Esophagus squamous epithelium (tissue), 4 donors: ENCODE measurements at regions not wholly inside any gene's neighbourhood (a gene's known extent, or its start where the extent isn't known, plus 50 kb on each side); places are given as distances from the start of the nearest gene placed in this dataset.

ENCODE experiments used
- CTCF ChIP-seq, 6 experiments: fragments of 450-650 bp in 4 of 6; fragments of 200-600 bp in 2 of 6; sonication (generic) in 2 of 6; IDR thresholded peaks; one replicate each; pipeline ENCODE4 v1.5.1; 2016 to 2019; ENCODE audit warnings: antibody characterized with exemption in 6 of 6, mild to moderate bottlenecking in 4 of 6, moderate library complexity in 4 of 6
- POLR2A ChIP-seq, 4 donors: fragments of 450-650 bp; IDR thresholded peaks; one replicate each; pipeline ENCODE4 v1.6.1; 2017; ENCODE audit warnings: antibody characterized with exemption in 4 of 4, mild to moderate bottlenecking in 4 of 4, moderate library complexity in 3 of 4

- TF ChIP-seq CTCF (IDR thresholded peaks at IDR 0.05): no peak
- TF ChIP-seq POLR2A (IDR thresholded peaks at IDR 0.05): no peak
Observed at GRCh38 chr7:21184942-21185652, 242.8 kb upstream of the SP4 start.
